GM23248 (cell line): ENCODE measurements at regions not wholly inside any gene's neighbourhood (a gene's known extent, or its start where the extent isn't known, plus 50 kb on each side); places are given as distances from the start of the nearest gene placed in this dataset.

Source experiments
- DNase-seq: peaks from one replicate; pipeline ENCODE4 v3.0.0-alpha.2; 2015
- H2AFZ ChIP-seq: fragments of 200-600 bp; sonication (generic); 2 replicates; pipeline ENCODE4 v1.6.1; 2016; ENCODE audit warnings: antibody characterized with exemption
- H3F3A ChIP-seq: fragments of 200-600 bp; sonication (generic); 2 replicates; pipeline ENCODE4 v1.6.1; 2016; ENCODE audit warnings: mild to moderate bottlenecking, antibody characterized with exemption, mixed run types; ENCODE audit not compliant: insufficient read depth
- H3K27ac ChIP-seq: fragments of 200-600 bp; sonication (generic); 2 replicates; pipeline ENCODE4 v1.5.1; 2016; ENCODE audit warnings: mild to moderate bottlenecking
- H3K27me3 ChIP-seq: fragments of 200-600 bp; sonication (generic); replicated peaks from 2 replicates; pipeline ENCODE4 v1.6.1; 2016; ENCODE audit warnings: mild to moderate bottlenecking; ENCODE audit not compliant: insufficient read depth
- H3K36me3 ChIP-seq: fragments of 200-600 bp; sonication (generic); 2 replicates; pipeline ENCODE4 v1.6.1; 2016; ENCODE audit warnings: low read depth, mild to moderate bottlenecking
- H3K4me1 ChIP-seq: fragments of 200-600 bp; sonication (generic); 2 replicates; pipeline ENCODE4 v1.6.1; 2016; ENCODE audit warnings: mild to moderate bottlenecking; ENCODE audit not compliant: insufficient read depth
- H3K4me2 ChIP-seq: fragments of 200-600 bp; sonication (generic); one replicate; pipeline ENCODE4 v1.6.1; 2016; ENCODE audit warnings: mild to moderate bottlenecking; ENCODE audit not compliant: unreplicated experiment
- H3K4me3 ChIP-seq: fragments of 200-600 bp; sonication (generic); 2 replicates; pipeline ENCODE4 v1.5.1; 2016; ENCODE audit warnings: mild to moderate bottlenecking
- H3K79me2 ChIP-seq: fragments of 200-600 bp; sonication (generic); 2 replicates; pipeline ENCODE4 v1.6.1; 2016; ENCODE audit warnings: mild to moderate bottlenecking; ENCODE audit not compliant: insufficient read depth
- H3K9ac ChIP-seq: fragments of 200-600 bp; sonication (generic); 2 replicates; pipeline ENCODE4 v1.6.1; 2016; ENCODE audit warnings: mild to moderate bottlenecking
- H3K9me2 ChIP-seq: fragments of 200-600 bp; sonication (generic); 2 replicates; pipeline ENCODE4 v1.6.1; 2016; ENCODE audit warnings: mixed run types, mild to moderate bottlenecking, moderate library complexity; ENCODE audit not compliant: insufficient read depth
- H3K9me3 ChIP-seq: fragments of 200-600 bp; sonication (generic); one replicate; pipeline ENCODE4 v1.6.1; 2017; ENCODE audit warnings: low read depth
- H4K20me1 ChIP-seq: fragments of 200-600 bp; sonication (generic); 2 replicates; pipeline ENCODE4 v1.6.0; 2016; ENCODE audit not compliant: insufficient read depth
- EZH2 ChIP-seq: fragments of 200-600 bp; sonication (generic); IDR thresholded peaks from 2 replicates; pipeline ENCODE4 v1.6.1; 2018; ENCODE audit warnings: antibody characterized with exemption, mild to moderate bottlenecking; ENCODE audit not compliant: insufficient read depth, poor library complexity, severe bottlenecking
- EZH2phosphoT487 ChIP-seq: fragments of 200-600 bp; sonication (generic); IDR thresholded peaks from 2 replicates; pipeline ENCODE4 v1.6.1; 2018; ENCODE audit warnings: antibody characterized with exemption, moderate library complexity, mild to moderate bottlenecking, low read depth; ENCODE audit not compliant: insufficient read depth
- WGBS, 2 experiments: methylation state at CpG; one replicate each; pipeline ENCODE4 v1.1.6; 2015 to 2017; ENCODE audit warnings: low lambda C conversion rate in 2 of 2, low coverage in 1 of 2; ENCODE audit errors: missing lambda C conversion rate in 2 of 2; 5-methylcytosine and 5-hydroxymethylcytosine counted together
- in situ Hi-C: fragments of 300-500 bp; cut with MboI; formaldehyde crosslinking; loops from 2 replicates; pipeline ENCODE4 v1.15.0; 2020

DNA sequence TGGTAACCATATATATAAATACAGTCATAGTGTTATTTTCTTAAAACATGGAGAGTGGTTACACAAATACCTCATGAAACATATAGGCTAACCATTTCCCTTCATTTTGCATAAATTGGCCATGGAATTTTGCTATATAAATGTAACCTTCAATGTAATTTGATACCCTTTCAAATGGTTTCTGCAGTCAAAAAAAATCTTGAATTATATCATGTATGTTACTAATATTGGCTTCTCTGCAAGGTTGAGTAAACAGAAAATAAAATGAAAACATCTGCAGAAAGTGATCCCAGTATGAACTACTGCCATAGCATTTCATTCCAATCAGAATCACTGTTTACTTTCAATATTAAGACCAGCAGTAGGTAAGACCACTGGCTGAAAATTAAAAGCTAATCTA, 1165.9 kb upstream of the TENM3 start:
- Histone ChIP-seq H3K36me3 (no peaks in the 10 kb centered on the region), H3K4me2 (no peak overlapping the region), H2AFZ (no peak overlapping the region), H3F3A (no peaks in the 10 kb centered on the region), H3K79me2 (no peaks in the 10 kb centered on the region), H3K4me1 (no peaks in the 10 kb centered on the region), H3K27me3 (no peaks in the 10 kb centered on the region), H3K27ac (no peak overlapping the region), H3K9ac (no peak overlapping the region), H4K20me1 (no peaks in the 10 kb centered on the region), H3K9me3 (no peaks in the 10 kb centered on the region), H3K4me3 (no peak overlapping the region), H3K9me2 (no peaks in the 10 kb centered on the region)
- in situ Hi-C loops = no loop called here
- TF ChIP-seq EZH2 (no peak), EZH2phosphoT487 (no peak)
- no peak for DNase-seq

- WGBS, 2 experiments = 0 to 3% methylated on average over 1 of the region's 1 CpG
- Histone ChIP-seq H3K4me1 (no peaks in the 10 kb centered on the region), H3F3A (no peaks in the 10 kb centered on the region), H3K27me3 (no peaks in the 10 kb centered on the region), H3K9me3 (no peaks in the 10 kb centered on the region), H3K4me2 (no peak overlapping the region), H4K20me1 (no peaks in the 10 kb centered on the region), H3K9me2 (no peaks in the 10 kb centered on the region), H3K79me2 (no peaks in the 10 kb centered on the region), H3K9ac (no peak overlapping the region), H3K36me3 (no peaks in the 10 kb centered on the region), H2AFZ (0 out of 2 replicates have a peak overlapping the region, but pooled peaks have one; percentile 16), H3K27ac (no peak overlapping the region), H3K4me3 (no peak overlapping the region)
- peak; percentile 49 for DNase-seq
- TF ChIP-seq EZH2phosphoT487 (no peak), EZH2 (no peak)
- in situ Hi-C loops = no loop called here
Measured at GRCh38 chr4:181078196-181078595, 1165.0 kb upstream of the TENM3 start.

DNA sequence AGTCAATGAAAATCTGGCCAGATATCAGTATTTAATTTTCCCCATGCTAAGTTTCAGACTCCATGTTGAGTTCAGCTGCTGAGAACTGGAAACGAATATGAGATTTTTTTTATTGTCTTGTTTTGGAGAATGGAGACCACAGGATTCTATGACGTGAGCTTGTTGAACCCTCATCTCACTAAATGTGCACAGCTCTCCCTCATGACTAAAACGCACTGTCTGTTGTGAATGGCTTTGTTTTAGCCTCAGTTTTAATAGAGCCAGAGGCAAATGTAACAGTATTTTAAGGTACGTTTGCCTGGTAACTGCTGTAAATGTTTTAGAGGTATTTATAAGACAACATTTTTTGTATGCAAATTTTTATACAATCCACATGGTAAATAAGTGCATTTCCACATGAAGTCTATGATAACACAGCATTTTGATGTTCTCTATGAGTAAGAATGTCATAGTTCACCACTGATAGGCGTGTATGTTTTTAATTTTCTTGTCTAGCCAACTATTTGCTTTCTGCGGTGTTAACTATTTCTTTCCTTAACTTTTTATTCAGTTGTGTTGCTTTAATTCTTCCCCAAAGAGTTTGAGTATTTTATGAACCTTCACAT, 1159.3 kb upstream of the TENM3 start:
- no peak for DNase-seq
- no peak overlapping the region for H3K4me2 ChIP-seq
- H3K27ac ChIP-seq = no peak overlapping the region
- H3K4me3 ChIP-seq = no peak overlapping the region
- H3F3A ChIP-seq = no peaks in the 10 kb centered on the region
- H3K79me2 ChIP-seq = no peaks in the 10 kb centered on the region
- in situ Hi-C loops = no loop called here
- H4K20me1 ChIP-seq = no peaks in the 10 kb centered on the region
- TF ChIP-seq EZH2 = no peak
- no peak for TF ChIP-seq EZH2phosphoT487
- no peak overlapping the region for H2AFZ ChIP-seq
- H3K9me2 ChIP-seq = no peaks in the 10 kb centered on the region
- H3K36me3 ChIP-seq = no peaks in the 10 kb centered on the region
- 47 to 55% methylated on average over 6 of the region's 6 CpGs for WGBS, 2 experiments
- no peak overlapping the region for H3K9ac ChIP-seq
- no peaks in the 10 kb centered on the region for H3K4me1 ChIP-seq
- no peaks in the 10 kb centered on the region for H3K9me3 ChIP-seq
- H3K27me3 ChIP-seq = no peaks in the 10 kb centered on the region

GRCh38 chr4:181085557-181085956, 1157.6 kb upstream of the TENM3 start:
- no peak for DNase-seq
- WGBS, 2 experiments = 3 to 7% methylated on average over 3 of the region's 3 CpGs
- no peak for TF ChIP-seq EZH2

DNA sequence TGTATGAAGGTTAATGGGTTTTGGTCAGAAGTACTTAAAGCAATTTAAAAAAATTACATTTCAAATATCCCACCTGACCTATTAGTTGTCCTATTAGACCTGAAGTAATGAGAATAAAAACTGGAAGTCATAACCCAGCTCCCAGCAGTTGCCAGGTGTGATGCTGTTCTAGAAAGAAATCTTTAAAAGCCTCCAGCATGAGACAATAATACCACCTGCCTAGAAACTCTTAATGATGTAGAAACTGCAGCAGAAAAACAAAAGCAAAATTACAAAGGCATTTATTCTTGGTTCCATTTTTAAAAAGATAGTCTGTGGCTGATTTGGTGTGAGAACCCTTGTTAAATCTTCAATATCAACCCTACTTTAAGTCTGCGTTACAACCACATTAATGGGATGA, 1137.7 kb upstream of the TENM3 start:
- DNase-seq = no peak
- H3K9me2 ChIP-seq = no peaks in the 10 kb centered on the region
- in situ Hi-C loops = no loop called here
- H3K79me2 ChIP-seq = no peaks in the 10 kb centered on the region
- no peak overlapping the region for H3K4me2 ChIP-seq
- H3K36me3 ChIP-seq = no peaks in the 10 kb centered on the region
- no peak overlapping the region for H3K27ac ChIP-seq
- 47 to 58% methylated on average over 1 of the region's 1 CpG for WGBS, 2 experiments
- no peaks in the 10 kb centered on the region for H3F3A ChIP-seq
- no peak overlapping the region for H2AFZ ChIP-seq
- no peaks in the 10 kb centered on the region for H3K9me3 ChIP-seq
- H3K9ac ChIP-seq = no peak overlapping the region
- TF ChIP-seq EZH2phosphoT487 (no peak), EZH2 (no peak)
- no peak overlapping the region for H3K4me3 ChIP-seq
- H3K27me3 ChIP-seq = no peaks in the 10 kb centered on the region
- H4K20me1 ChIP-seq = no peaks in the 10 kb centered on the region
- no peaks in the 10 kb centered on the region for H3K4me1 ChIP-seq

More at GRCh38 chr4:181085557-181085956, 1157.6 kb upstream of the TENM3 start:
- Histone ChIP-seq H3K4me3 (no peak overlapping the region), H3K9me2 (no peaks in the 10 kb centered on the region), H3K36me3 (no peaks in the 10 kb centered on the region), H3F3A (no peaks in the 10 kb centered on the region), H4K20me1 (no peaks in the 10 kb centered on the region), H2AFZ (no peak overlapping the region), H3K27me3 (no peaks in the 10 kb centered on the region), H3K27ac (no peak overlapping the region), H3K9me3 (no peaks in the 10 kb centered on the region), H3K9ac (no peak overlapping the region), H3K4me1 (no peaks in the 10 kb centered on the region), H3K4me2 (no peak overlapping the region), H3K79me2 (no peaks in the 10 kb centered on the region)
- in situ Hi-C loops = no loop called here
